Prostate gland (tissue), 2 donors: ENCODE measurements at regions not wholly inside any gene's neighbourhood (a gene's known extent, or its start where the extent isn't known, plus 50 kb on each side); places are given as distances from the start of the nearest gene placed in this dataset.

ENCODE experiments used
- DNase-seq: peaks from one replicate; pipeline ENCODE4 v3.0.0-alpha.2; 2019; ENCODE audit warnings: low spot score
- H3K27ac ChIP-seq, 2 donors: fragments of 200-600 bp; sonication (generic); 2 replicates each; pipeline ENCODE4 v1.5.1; 2017 to 2019
- H3K27me3 ChIP-seq: fragments of 200-600 bp; sonication (generic); replicated peaks from 2 replicates; pipeline ENCODE4 v1.5.1; 2019; ENCODE audit not compliant: insufficient read depth
- H3K36me3 ChIP-seq, 2 donors: fragments of 200-600 bp; sonication (generic); 1 replicate in 1 of 2; 2 replicates in 1 of 2; pipeline versions ENCODE4 v1.5.1 to v1.8.1; 2017 to 2019
- H3K4me1 ChIP-seq: fragments of 200-600 bp; sonication (generic); replicated peaks from 2 replicates; pipeline ENCODE4 v1.5.1; 2019
- H3K4me3 ChIP-seq, 2 donors: fragments of 200-600 bp; sonication (generic); 2 replicates each; pipeline ENCODE4 v1.5.1; 2017 to 2019
- H3K9me3 ChIP-seq: fragments of 200-600 bp; sonication (generic); 2 replicates; pipeline ENCODE4 v1.5.1; 2017
- POLR2A ChIP-seq: fragments of 450-650 bp; IDR thresholded peaks from one replicate; pipeline ENCODE4 v1.6.1; 2016; ENCODE audit warnings: antibody characterized with exemption, mild to moderate bottlenecking
- POLR2AphosphoS5 ChIP-seq: sonication (generic); formaldehyde crosslinking; IDR thresholded peaks from one replicate; pipeline ENCODE4 v1.6.1; 2017; ENCODE audit warnings: antibody characterized with exemption
- WGBS: methylation state at CpG from one replicate; pipeline ENCODE4 v1.1.5; 2018; 5-methylcytosine and 5-hydroxymethylcytosine counted together
- intact Hi-C: fragments of 100-400 bp; cut with DNase I; formaldehyde crosslinking; loops from one replicate; pipeline ENCODE4 v1.14.2; 2022
- TF ChIP-seq, protein P1 (sequence below), 4 experiments: fragments of 200-600 bp in 2 of 4; fragments of 450-650 bp in 2 of 4; sonication (generic) in 2 of 4; IDR thresholded peaks; 1 replicate in 3 of 4; 2 replicates in 1 of 4; pipeline ENCODE4 v1.5.1; 2016 to 2019; ENCODE audit warnings: antibody characterized with exemption in 4 of 4, mild to moderate bottlenecking in 2 of 4, moderate library complexity in 2 of 4

GRCh38 chr3:13194285-13195209, 121.3 kb upstream of the IQSEC1 start:
- H3K27ac ChIP-seq = no peak overlapping the region
- no peak for DNase-seq
- H3K4me1 ChIP-seq = no peaks in the 10 kb centered on the region
- no peaks in the 10 kb centered on the region for H3K36me3 ChIP-seq
- H3K9me3 ChIP-seq = no peaks in the 10 kb centered on the region
- no peak overlapping the region for H3K4me3 ChIP-seq
- no peak for TF ChIP-seq POLR2AphosphoS5
- no peaks in the 10 kb centered on the region for H3K27me3 ChIP-seq
- intact Hi-C loops = no loop called here
- WGBS = 78% methylated on average over 22 of the region's 22 CpGs

GRCh38 chr3:13193320-13194284, 120.4 kb upstream of the IQSEC1 start:
- intact Hi-C loops = no loop called here
- no peak for TF ChIP-seq POLR2A
- TF ChIP-seq, protein P1, sequence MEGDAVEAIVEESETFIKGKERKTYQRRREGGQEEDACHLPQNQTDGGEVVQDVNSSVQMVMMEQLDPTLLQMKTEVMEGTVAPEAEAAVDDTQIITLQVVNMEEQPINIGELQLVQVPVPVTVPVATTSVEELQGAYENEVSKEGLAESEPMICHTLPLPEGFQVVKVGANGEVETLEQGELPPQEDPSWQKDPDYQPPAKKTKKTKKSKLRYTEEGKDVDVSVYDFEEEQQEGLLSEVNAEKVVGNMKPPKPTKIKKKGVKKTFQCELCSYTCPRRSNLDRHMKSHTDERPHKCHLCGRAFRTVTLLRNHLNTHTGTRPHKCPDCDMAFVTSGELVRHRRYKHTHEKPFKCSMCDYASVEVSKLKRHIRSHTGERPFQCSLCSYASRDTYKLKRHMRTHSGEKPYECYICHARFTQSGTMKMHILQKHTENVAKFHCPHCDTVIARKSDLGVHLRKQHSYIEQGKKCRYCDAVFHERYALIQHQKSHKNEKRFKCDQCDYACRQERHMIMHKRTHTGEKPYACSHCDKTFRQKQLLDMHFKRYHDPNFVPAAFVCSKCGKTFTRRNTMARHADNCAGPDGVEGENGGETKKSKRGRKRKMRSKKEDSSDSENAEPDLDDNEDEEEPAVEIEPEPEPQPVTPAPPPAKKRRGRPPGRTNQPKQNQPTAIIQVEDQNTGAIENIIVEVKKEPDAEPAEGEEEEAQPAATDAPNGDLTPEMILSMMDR (IDR thresholded peaks at IDR 0.05) = no peak
- Histone ChIP-seq H3K4me3 (no peak overlapping the region), H3K27me3 (no peaks in the 10 kb centered on the region), H3K27ac (no peak overlapping the region), H3K4me1 (no peaks in the 10 kb centered on the region), H3K36me3 (no peaks in the 10 kb centered on the region), H3K9me3 (no peaks in the 10 kb centered on the region)
- no peak for DNase-seq
- 72% methylated on average over 17 of the region's 17 CpGs for WGBS

DNA sequence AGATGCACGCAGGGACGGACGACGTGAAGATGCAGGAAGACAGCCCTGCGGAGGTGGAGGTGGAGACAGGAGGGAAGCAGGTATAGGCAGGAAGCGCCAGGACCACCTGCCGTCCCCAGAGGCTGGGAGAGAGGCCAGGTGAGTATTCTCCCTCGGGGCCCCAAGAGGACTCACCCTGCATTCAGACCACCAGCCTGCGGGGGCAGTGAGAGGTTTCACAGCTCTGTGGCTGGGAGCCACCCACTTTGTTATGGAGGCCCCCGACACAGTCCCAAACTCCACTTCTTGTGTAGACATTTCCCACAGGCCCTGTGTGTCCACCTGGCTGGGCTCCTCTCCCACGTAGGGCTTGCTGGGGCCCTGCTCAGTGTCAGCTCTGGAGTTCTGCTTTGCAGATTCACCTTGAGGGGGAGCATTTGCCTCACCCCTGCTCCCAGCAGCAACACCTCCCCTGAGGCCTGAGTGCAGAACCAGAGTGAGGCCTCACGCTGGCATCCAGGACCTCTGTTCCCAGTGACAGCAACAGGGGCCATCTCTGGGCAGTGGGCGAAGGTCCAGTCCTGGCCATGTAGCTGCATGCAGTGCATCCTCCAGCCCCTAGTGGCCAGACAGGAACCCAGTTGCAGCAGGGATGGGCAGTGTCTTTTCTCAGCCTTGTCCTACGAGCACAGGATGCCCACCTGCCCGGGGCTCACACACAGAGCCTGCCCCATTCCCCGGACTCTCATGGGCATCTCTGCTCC, 119.4 kb upstream of the IQSEC1 start:
- H3K36me3 ChIP-seq = no peaks in the 10 kb centered on the region
- no peak overlapping the region for H3K4me3 ChIP-seq
- H3K4me1 ChIP-seq = no peaks in the 10 kb centered on the region
- TF ChIP-seq, protein P1 (IDR thresholded peaks at IDR 0.05) = no peak
- no peak for TF ChIP-seq POLR2AphosphoS5
- no peak for TF ChIP-seq POLR2A
- 85% methylated on average over 13 of the region's 16 CpGs for WGBS
- DNase-seq = no peak
- no peaks in the 10 kb centered on the region for H3K9me3 ChIP-seq
- H3K27me3 ChIP-seq = no peaks in the 10 kb centered on the region
- no peak overlapping the region for H3K27ac ChIP-seq
- intact Hi-C loops = no loop called here

DNA sequence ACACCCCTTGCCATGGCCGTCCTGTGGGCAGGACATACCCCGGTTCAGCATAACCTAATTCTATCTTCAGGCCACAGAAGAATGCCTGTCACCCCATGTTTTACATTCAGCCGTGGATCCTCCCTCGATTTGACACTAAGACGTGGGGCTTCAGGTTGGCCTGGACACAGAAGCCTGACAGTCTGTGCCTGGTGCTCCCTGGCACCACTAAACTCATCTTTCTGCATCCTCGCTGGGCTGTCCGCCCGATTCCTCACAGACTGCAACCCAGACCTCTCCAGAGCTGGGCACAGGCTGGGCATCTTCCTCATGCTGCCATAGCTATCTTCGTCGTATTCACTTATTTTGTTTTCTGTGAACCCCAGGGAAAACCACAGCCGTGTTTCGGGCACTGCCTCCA, 117.8 kb upstream of the IQSEC1 start:
- H3K27me3 ChIP-seq = no peaks in the 10 kb centered on the region
- no peaks in the 10 kb centered on the region for H3K36me3 ChIP-seq
- 90% methylated on average over 12 of the region's 12 CpGs for WGBS
- no peak for DNase-seq
- no peak for TF ChIP-seq POLR2A
- TF ChIP-seq, protein P1 (IDR thresholded peaks at IDR 0.05) = no peak
- TF ChIP-seq POLR2AphosphoS5 = no peak
- H3K9me3 ChIP-seq = no peaks in the 10 kb centered on the region
- no peak overlapping the region for H3K27ac ChIP-seq
- intact Hi-C loops = no loop called here
- H3K4me3 ChIP-seq = no peak overlapping the region
- H3K4me1 ChIP-seq = no peaks in the 10 kb centered on the region

GRCh38 chr3:13190378-13190765, 117.1 kb upstream of the IQSEC1 start:
- Histone ChIP-seq H3K36me3 (no peaks in the 10 kb centered on the region), H3K27me3 (no peaks in the 10 kb centered on the region), H3K27ac (no peak overlapping the region), H3K4me1 (no peaks in the 10 kb centered on the region), H3K9me3 (no peaks in the 10 kb centered on the region), H3K4me3 (no peak overlapping the region)
- DNase-seq = no peak
- 86% methylated on average over 2 of the region's 2 CpGs for WGBS
- intact Hi-C loops = no loop called here
- no peak for TF ChIP-seq POLR2A
- TF ChIP-seq, protein P1 (IDR thresholded peaks at IDR 0.05) = no peak
- no peak for TF ChIP-seq POLR2AphosphoS5
